ENCODE measurements at regions not wholly inside any gene's neighbourhood (a gene's known extent, or its start where the extent isn't known, plus 50 kb on each side); places are given as distances from the start of the nearest gene placed in this dataset.

DNA sequence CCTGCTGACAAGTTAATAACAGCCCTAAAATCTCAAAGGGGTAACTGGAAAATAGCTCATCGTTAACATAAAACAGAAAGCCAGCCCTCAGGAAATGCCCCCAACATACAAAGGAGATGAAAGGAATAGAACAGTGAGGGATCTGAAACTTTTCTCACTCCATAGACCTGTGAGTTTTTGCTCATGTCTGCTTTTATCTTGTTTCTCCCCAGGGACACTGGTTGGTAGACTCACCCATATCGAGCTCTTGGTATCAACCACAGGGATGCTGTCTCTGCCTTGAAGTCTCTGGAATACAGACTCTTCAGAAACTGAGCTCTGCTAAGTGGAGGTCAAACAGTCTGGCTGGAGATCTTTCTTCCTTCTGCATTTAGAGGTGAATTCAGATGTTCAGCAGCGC, 77.4 kb upstream of the CAMK1G start:
- TF ChIP-seq CTCF (IDR thresholded peaks at IDR 0.05) (no peak), POLR2A (IDR thresholded peaks at IDR 0.05) (no peak)
